Endothelial cell of umbilical vein (primary cell): ENCODE measurements at regions not wholly inside any gene's neighbourhood (a gene's known extent, or its start where the extent isn't known, plus 50 kb on each side); places are given as distances from the start of the nearest gene placed in this dataset.

Source experiments
- BruUV-seq: library from RNA; stranded (reverse); fragments of 400-500 nt; replicated peaks from 2 replicates; lab custom pipeline; 2021; lab: Mats Ljungman, UMichigan
- CTCF ChIA-PET: fragments of 300-600, 350-600 bp; sonication (Branson Sonifier 250); formaldehyde crosslinking; loops from one replicate; lab custom pipeline; 2021; ENCODE audit warnings: antibody characterized with exemption, inconsistent platforms; lab: Charles Lee
- POLR2A ChIA-PET: fragments of 300-600, 350-600 bp; sonication (Branson Sonifier 250); formaldehyde crosslinking; loops from one replicate; lab custom pipeline; 2021; ENCODE audit warnings: antibody characterized with exemption, inconsistent platforms; lab: Charles Lee
- DNase-seq: peaks from one replicate; pipeline ENCODE4 v3.0.0-alpha.2; 2011; ENCODE audit warnings: low read depth, low spot score
- FAIRE-seq: peaks from 2 replicates; lab custom pipeline; 2011; peaks lifted over from hg19 to GRCh38; lab: Jason Lieb, UNC
- H2AFZ ChIP-seq: 2 replicates; pipeline ENCODE4 v1.6.0; 2012; ENCODE audit warnings: low read depth, low read length, control low read depth, inconsistent platforms
- H3K27ac ChIP-seq: 2 replicates; pipeline ENCODE4 v1.5.1; 2011; ENCODE audit warnings: low read depth, mild to moderate bottlenecking, control low read depth, low read length, moderate library complexity; ENCODE audit not compliant: insufficient read depth
- H3K27me3 ChIP-seq, 2 experiments: 2 replicates each; pipeline versions ENCODE4 v1.6.0 to v1.6.1; 2011; ENCODE audit warnings: low read length in 2 of 2, mixed read lengths in 1 of 2; ENCODE audit not compliant: control insufficient read depth in 2 of 2, insufficient read depth in 2 of 2
- H3K36me3 ChIP-seq, 2 experiments: 2 replicates in 1 of 2; 3 replicates in 1 of 2; pipeline ENCODE4 v1.5.1; 2011; ENCODE audit warnings: low read length in 2 of 2, mild to moderate bottlenecking in 1 of 2, moderate library complexity in 1 of 2; ENCODE audit not compliant: control insufficient read depth in 2 of 2, insufficient read depth in 2 of 2; ENCODE audit errors: extremely low read depth in 1 of 2
- H3K4me1 ChIP-seq: 3 replicates; pipeline ENCODE4 v1.5.1; 2011; ENCODE audit warnings: mild to moderate bottlenecking, low read length; ENCODE audit not compliant: control insufficient read depth, insufficient read depth; ENCODE audit errors: extremely low read depth
- H3K4me2 ChIP-seq: 2 replicates; pipeline ENCODE4 v1.6.1; 2011; ENCODE audit warnings: low read length, control low read depth, mixed read lengths; ENCODE audit not compliant: insufficient read depth
- H3K4me3 ChIP-seq, 3 experiments: fragments of 200-600 bp in 1 of 3; sonication (generic), shearing (Covaris generic) in 1 of 3; replicated peaks in 1 of 3; 2 replicates each; pipeline ENCODE4 v1.5.1; 2011 to 2016; ENCODE audit warnings: control low read depth in 3 of 3, low read length in 3 of 3, mild to moderate bottlenecking in 2 of 3, inconsistent platforms in 1 of 3, low read depth in 1 of 3, moderate library complexity in 1 of 3; ENCODE audit not compliant: insufficient read depth in 1 of 3
- H3K79me2 ChIP-seq: 2 replicates; pipeline ENCODE4 v1.6.0; 2012; ENCODE audit warnings: low read length, inconsistent platforms; ENCODE audit not compliant: control insufficient read depth, insufficient read depth
- H3K9ac ChIP-seq: replicated peaks from 2 replicates; pipeline ENCODE3; 2011; ENCODE audit warnings: low read length, control low read depth; ENCODE audit not compliant: insufficient read depth; ENCODE audit errors: extremely low read depth
- H3K9me1 ChIP-seq: replicated peaks from 3 replicates; pipeline ENCODE4 v1.6.0; 2011; ENCODE audit warnings: mild to moderate bottlenecking, low read length; ENCODE audit not compliant: control insufficient read depth, insufficient read depth; ENCODE audit errors: extremely low read depth
- H3K9me3 ChIP-seq: replicated peaks from 2 replicates; pipeline ENCODE4 v1.5.1; 2012; ENCODE audit warnings: low read length, inconsistent platforms; ENCODE audit not compliant: control insufficient read depth, insufficient read depth
- H4K20me1 ChIP-seq: replicated peaks from 2 replicates; pipeline ENCODE3; 2011; ENCODE audit warnings: mild to moderate bottlenecking, low read length; ENCODE audit not compliant: control insufficient read depth, insufficient read depth; ENCODE audit errors: extremely low read depth
- CTCF ChIP-seq, 2 donors: IDR thresholded peaks; 1 replicate in 1 of 2; 2 replicates in 1 of 2; pipeline ENCODE4 v1.5.1; 2011; ENCODE audit warnings: low read length in 2 of 2, mild to moderate bottlenecking in 2 of 2, moderate library complexity in 2 of 2, control low read depth in 1 of 2, inconsistent platforms in 1 of 2, low read depth in 1 of 2; ENCODE audit not compliant: insufficient read depth in 1 of 2; ENCODE audit errors: extremely low read depth in 1 of 2
- EZH2 ChIP-seq: IDR thresholded peaks from 2 replicates; pipeline ENCODE4 v1.6.1; 2012; ENCODE audit warnings: borderline replicate concordance, low read depth, mild to moderate bottlenecking, moderate library complexity, low read length, inconsistent platforms; ENCODE audit not compliant: severe bottlenecking
- FOS ChIP-seq: IDR thresholded peaks from 2 replicates; pipeline ENCODE4 v1.6.1; 2011; ENCODE audit warnings: mild to moderate bottlenecking, low read length, moderate library complexity, borderline replicate concordance; ENCODE audit not compliant: insufficient read depth
- GATA2 ChIP-seq: IDR thresholded peaks from 2 replicates; pipeline ENCODE4 v1.7.0; 2011; ENCODE audit warnings: low read depth, mild to moderate bottlenecking, moderate library complexity, mixed read lengths, low read length; ENCODE audit not compliant: insufficient read length, insufficient read depth
- JUN ChIP-seq: IDR thresholded peaks from 2 replicates; pipeline ENCODE4 v1.6.1; 2011; ENCODE audit warnings: borderline replicate concordance, low read depth; ENCODE audit not compliant: insufficient read length, insufficient read depth
- MAX ChIP-seq: IDR thresholded peaks from 2 replicates; pipeline ENCODE4 v1.6.1; 2011; ENCODE audit not compliant: insufficient read depth, insufficient read length
- MYC ChIP-seq: IDR thresholded peaks from one replicate; pipeline ENCODE4 v1.6.1; 2011; ENCODE audit warnings: mild to moderate bottlenecking, low read depth, low read length
- POLR2A ChIP-seq: IDR thresholded peaks from 2 replicates; pipeline ENCODE4 v1.6.1; 2012; ENCODE audit warnings: low read depth, mild to moderate bottlenecking, control low read depth, low read length
- POLR2AphosphoS5 ChIP-seq: IDR thresholded peaks from 2 replicates; pipeline ENCODE4 v1.6.1; 2012; ENCODE audit warnings: low read depth, mild to moderate bottlenecking, control low read depth, low read length, moderate library complexity; ENCODE audit not compliant: insufficient read depth
- dilution Hi-C: fragments of 300-500 bp; cut with MboI; formaldehyde crosslinking; loops from one replicate; pipeline ENCODE4 v1.15.0; 2019; ENCODE audit warnings: low sequenced_read_pairs; ENCODE audit not compliant: extremely low pct_ligation_motif_present
- intact Hi-C: fragments of 100-400 bp; cut with micrococcal nuclease; formaldehyde crosslinking; loops from one replicate; pipeline ENCODE4 v1.10.0; 2022

GRCh38 chr18:23401400-23402347 lies 51.4 kb upstream of the RIOK3 start:
- no peaks in the 10 kb centered on the region for H3K9me1 ChIP-seq
- BruUV-seq: TSS peak; percentile 63
- CTCF ChIA-PET: interaction anchor here (0.9 to 2.0 kb wide), 10 partner anchors 10 to 370 kb away, joined by 3 to 22 read pairs (median 4); no protein-coding TSS in a partner anchor
- FAIRE-seq (peak; percentile 93), DNase-seq (peak; percentile 97)
- H3K4me2 ChIP-seq: peak overlapping the region; percentile 14
- H4K20me1 ChIP-seq: no peaks in the 10 kb centered on the region
- H3K27ac ChIP-seq: peak overlapping the region; percentile 92
- H3K4me1 ChIP-seq: peaks cover 22% of the 10 kb centered on the region
- dilution Hi-C loops (no loop called here), intact Hi-C loops (loop anchor here (1.0 kb wide), 4 partner anchors 21 to 170 kb away; no protein-coding TSS in a partner anchor)
- TF ChIP-seq EZH2: no peak
- TF ChIP-seq POLR2AphosphoS5: peak; percentile 93
- peak; percentile 57 for TF ChIP-seq MAX
- peak; percentile 55 for TF ChIP-seq GATA2
- TF ChIP-seq FOS: peak; percentile 73
- TF ChIP-seq MYC: peak; percentile 49
- peak; percentile 80 for TF ChIP-seq POLR2A
- no peak for TF ChIP-seq CTCF (IDR thresholded peaks at IDR 0.05; ENCODE audit: extremely low read depth in 1 of 2, insufficient read depth in 1 of 2, low read depth in 1 of 2, low read length in 2 of 2)
- peak; percentile 91 for TF ChIP-seq JUN
- H3K9me3 ChIP-seq: no peaks in the 10 kb centered on the region
- no peaks in the 10 kb centered on the region for H3K36me3 ChIP-seq
- H3K4me3 ChIP-seq: no peak overlapping the region
- no peaks in the 10 kb centered on the region for H3K79me2 ChIP-seq
- H2AFZ ChIP-seq: peak overlapping the region; percentile 9
- peak overlapping the region; percentile 49 for H3K9ac ChIP-seq
- H3K27me3 ChIP-seq: no peaks in the 10 kb centered on the region
- POLR2A ChIA-PET: interaction anchor here (0.9 to 1.5 kb wide), 4 partner anchors 22 to 210 kb away, joined by 3 to 7 read pairs (median 4); no protein-coding TSS in a partner anchor
